ENCODE measurements at regions not wholly inside any gene's neighbourhood (a gene's known extent, or its start where the extent isn't known, plus 50 kb on each side); places are given as distances from the start of the nearest gene placed in this dataset.

DNA sequence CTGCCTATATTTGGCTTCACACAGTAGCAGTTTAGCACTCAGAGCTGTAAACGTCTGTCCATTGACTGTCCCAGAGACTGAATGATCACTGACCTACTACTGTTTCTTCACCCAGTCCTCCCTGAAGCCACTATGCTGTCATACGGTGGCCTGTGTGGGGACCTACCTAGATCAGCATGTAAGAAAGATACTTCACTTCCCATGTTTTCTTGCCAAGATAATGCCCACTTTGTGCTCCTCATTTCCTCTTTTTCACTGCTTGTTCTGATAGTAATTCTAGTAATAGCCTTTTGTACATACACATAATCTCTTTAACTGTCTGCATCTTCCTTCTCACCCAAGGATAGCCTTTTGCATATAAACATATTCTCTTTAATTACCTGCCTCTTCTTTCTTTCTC, 109.9 kb upstream of the TIAM2 start:
- TF ChIP-seq, protein P1, sequence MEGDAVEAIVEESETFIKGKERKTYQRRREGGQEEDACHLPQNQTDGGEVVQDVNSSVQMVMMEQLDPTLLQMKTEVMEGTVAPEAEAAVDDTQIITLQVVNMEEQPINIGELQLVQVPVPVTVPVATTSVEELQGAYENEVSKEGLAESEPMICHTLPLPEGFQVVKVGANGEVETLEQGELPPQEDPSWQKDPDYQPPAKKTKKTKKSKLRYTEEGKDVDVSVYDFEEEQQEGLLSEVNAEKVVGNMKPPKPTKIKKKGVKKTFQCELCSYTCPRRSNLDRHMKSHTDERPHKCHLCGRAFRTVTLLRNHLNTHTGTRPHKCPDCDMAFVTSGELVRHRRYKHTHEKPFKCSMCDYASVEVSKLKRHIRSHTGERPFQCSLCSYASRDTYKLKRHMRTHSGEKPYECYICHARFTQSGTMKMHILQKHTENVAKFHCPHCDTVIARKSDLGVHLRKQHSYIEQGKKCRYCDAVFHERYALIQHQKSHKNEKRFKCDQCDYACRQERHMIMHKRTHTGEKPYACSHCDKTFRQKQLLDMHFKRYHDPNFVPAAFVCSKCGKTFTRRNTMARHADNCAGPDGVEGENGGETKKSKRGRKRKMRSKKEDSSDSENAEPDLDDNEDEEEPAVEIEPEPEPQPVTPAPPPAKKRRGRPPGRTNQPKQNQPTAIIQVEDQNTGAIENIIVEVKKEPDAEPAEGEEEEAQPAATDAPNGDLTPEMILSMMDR (IDR thresholded peaks at IDR 0.05; ENCODE audit: unreplicated experiment in 3 of 3): no peak
- H3K4me1 Mint-ChIP-seq: peaks cover 18% of the 10 kb centered on the region
- H3K9me3 Mint-ChIP-seq: no peaks in the 10 kb centered on the region
- H3K36me3 Mint-ChIP-seq (ENCODE audit: low read depth): peaks cover 47% of the 10 kb centered on the region
- H3K27ac Mint-ChIP-seq: no peak overlapping the region
- peaks cover 3% of the 10 kb centered on the region for H3K27me3 Mint-ChIP-seq (ENCODE audit: low read depth)
- no peak overlapping the region for H3K4me3 Mint-ChIP-seq

DNA sequence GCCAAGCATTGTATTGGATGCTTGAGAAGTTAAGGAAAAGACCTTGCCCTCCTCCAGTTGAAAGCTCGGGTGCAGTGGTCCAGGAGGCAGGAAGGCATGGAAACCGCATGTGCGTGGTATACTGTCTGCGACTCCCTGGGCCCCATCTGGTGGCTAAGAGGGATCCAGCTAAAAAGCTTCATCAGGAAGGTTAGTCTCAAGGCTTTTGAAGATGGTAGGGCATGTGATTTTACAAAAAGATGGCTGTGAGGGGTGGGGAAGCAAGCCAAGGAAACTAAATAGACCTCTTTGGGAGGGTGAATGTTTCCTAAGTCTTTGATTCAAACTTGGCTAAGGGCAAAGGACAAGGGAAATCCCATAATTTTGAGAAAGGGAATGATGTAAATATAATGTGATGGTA, 109.1 kb upstream of the TIAM2 start:
- Mint-ChIP-seq H3K9me3 (no peaks in the 10 kb centered on the region), H3K27ac (peak overlapping the region in 1 of 3 experiments; percentile 32), H3K4me1 (peaks cover 18% of the 10 kb centered on the region), H3K4me3 (no peak overlapping the region), H3K27me3 (ENCODE audit: low read depth) (peaks cover 3% of the 10 kb centered on the region), H3K36me3 (ENCODE audit: low read depth) (peaks cover 47% of the 10 kb centered on the region)
- TF ChIP-seq, protein P1 (IDR thresholded peaks at IDR 0.05; ENCODE audit: unreplicated experiment in 3 of 3): no peak

DNA sequence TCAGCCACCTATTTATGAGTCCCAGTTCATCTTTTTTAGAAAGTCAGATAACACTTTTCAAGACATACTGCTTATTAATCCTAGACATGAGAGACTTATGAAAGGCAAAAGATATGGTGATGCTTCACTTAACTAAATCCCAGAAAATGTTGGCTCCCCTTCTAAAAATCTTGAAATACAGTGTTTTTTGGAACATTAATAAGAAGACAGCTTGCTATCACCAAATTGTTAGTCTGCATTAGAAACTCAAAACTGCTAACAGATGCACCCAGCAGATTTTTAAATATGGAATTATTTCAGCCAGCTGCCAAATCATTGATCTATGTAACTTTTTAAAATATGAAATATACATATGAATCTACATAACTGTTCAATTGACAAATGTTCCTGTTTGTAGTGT, 108.6 kb upstream of the TIAM2 start:
- Mint-ChIP-seq H3K27me3 (ENCODE audit: low read depth) (peaks cover 3% of the 10 kb centered on the region), H3K9me3 (no peaks in the 10 kb centered on the region), H3K4me3 (no peak overlapping the region), H3K36me3 (ENCODE audit: low read depth) (peaks cover 47% of the 10 kb centered on the region), H3K4me1 (peaks cover 18% of the 10 kb centered on the region), H3K27ac (peak overlapping the region in 1 of 3 experiments; percentile 32)
- TF ChIP-seq, protein P1 (IDR thresholded peaks at IDR 0.05; ENCODE audit: unreplicated experiment in 3 of 3): no peak

DNA sequence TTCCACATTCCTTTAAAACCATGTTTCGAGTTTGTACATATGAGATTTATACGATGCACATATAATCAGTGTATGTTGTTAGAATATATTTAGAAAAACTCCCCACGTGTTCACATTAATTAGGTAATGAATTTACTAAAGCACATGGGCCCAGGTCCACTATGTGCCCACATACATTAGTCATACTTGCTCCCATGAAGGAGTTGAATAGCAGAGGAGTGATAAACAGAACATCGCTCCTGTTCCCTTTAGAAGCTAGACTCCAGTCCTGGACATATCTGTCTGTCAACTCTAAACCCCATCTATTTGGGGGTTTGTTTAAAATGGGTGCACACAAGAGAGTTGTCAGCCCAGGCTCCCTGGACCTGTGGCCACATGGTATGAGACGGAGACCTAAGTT, 108.1 kb upstream of the TIAM2 start:
- Mint-ChIP-seq H3K9me3 (no peaks in the 10 kb centered on the region), H3K4me1 (peaks cover 18% of the 10 kb centered on the region), H3K36me3 (ENCODE audit: low read depth) (peaks cover 46% of the 10 kb centered on the region), H3K4me3 (no peak overlapping the region), H3K27ac (no peak overlapping the region), H3K27me3 (ENCODE audit: low read depth) (peaks cover 3% of the 10 kb centered on the region)
- TF ChIP-seq, protein P1 (IDR thresholded peaks at IDR 0.05; ENCODE audit: unreplicated experiment in 3 of 3): no peak

DNA sequence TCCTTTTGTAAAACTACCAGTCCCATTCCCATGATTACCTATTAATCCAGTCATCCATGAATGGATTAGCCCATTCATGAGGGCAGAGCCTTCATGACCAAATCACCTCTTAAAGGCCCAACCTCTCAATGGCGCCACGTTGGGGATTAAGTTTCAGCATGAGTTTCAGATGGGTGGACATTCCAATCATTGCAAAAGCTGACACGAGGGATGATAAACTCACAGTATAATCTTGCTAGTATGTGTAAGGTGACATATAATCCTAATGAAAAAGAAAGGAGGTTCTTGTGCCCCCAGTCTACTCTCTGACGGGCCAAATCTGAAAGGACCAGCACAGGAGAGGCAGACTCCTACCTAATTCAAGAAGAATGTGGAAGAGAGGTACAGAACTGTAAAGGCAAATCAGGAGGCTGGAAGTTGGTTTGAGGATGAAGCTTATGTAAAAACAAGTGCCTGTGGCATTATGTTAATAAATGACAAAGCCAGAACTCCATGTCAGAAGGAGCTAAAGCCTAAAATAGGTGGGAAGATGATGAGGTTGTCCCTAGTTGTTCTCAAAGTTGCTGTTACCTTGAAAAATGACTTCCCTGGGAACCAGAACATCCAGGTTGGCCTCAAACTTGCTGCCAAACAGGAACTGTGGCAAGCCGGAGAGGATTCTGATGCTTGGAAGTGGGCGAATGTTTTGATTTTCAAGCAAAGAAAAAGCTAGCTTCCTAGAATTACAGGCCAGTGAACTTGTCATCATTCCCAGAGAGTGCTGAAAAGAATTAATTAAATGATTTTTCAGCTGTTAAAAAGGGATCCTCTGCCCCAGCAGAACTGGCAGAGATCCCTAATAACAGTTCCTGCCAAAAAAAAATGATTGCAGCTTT, 106.5 kb upstream of the TIAM2 start:
- TF ChIP-seq, protein P1 (IDR thresholded peaks at IDR 0.05; ENCODE audit: unreplicated experiment in 3 of 3): no peak
- Mint-ChIP-seq H3K4me3 (no peak overlapping the region), H3K27ac (peak overlapping the region in 2 of 3 experiments; percentile 37 to 53), H3K27me3 (ENCODE audit: low read depth) (peaks cover 3% of the 10 kb centered on the region), H3K4me1 (peaks cover 18% of the 10 kb centered on the region), H3K9me3 (no peaks in the 10 kb centered on the region), H3K36me3 (ENCODE audit: low read depth) (peaks cover 34% of the 10 kb centered on the region)

DNA sequence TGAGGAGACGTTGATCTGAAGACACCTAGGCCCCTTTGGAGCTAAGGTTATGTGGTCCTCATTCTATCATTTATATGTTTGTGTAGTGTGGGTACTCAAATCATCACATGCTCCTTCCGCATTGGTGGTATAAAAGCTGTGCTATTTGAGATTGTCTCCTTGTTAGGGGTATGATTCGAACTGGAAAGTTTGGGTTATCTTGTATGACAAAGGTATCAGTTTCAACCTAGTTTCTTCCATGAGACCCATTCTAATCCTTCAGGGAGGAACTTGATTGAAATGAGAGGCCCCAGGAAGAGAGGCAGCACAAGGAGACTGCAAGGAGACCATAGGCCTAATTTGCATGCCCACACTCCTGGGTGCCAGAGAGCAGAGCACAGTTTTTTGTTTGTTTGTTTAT, 104.2 kb upstream of the TIAM2 start:
- TF ChIP-seq, protein P1 (IDR thresholded peaks at IDR 0.05; ENCODE audit: unreplicated experiment in 3 of 3): no peak
- peaks cover 24% of the 10 kb centered on the region for H3K36me3 Mint-ChIP-seq (ENCODE audit: low read depth)
- peaks cover 3% of the 10 kb centered on the region for H3K27me3 Mint-ChIP-seq (ENCODE audit: low read depth)
- H3K9me3 Mint-ChIP-seq: no peaks in the 10 kb centered on the region
- H3K4me1 Mint-ChIP-seq: peaks cover 18% of the 10 kb centered on the region
- no peak overlapping the region for H3K27ac Mint-ChIP-seq
- H3K4me3 Mint-ChIP-seq: no peak overlapping the region

Data from nephron (organoid).